ENCODE measurements at regions not wholly inside any gene's neighbourhood (a gene's known extent, or its start where the extent isn't known, plus 50 kb on each side); places are given as distances from the start of the nearest gene placed in this dataset.

DNA sequence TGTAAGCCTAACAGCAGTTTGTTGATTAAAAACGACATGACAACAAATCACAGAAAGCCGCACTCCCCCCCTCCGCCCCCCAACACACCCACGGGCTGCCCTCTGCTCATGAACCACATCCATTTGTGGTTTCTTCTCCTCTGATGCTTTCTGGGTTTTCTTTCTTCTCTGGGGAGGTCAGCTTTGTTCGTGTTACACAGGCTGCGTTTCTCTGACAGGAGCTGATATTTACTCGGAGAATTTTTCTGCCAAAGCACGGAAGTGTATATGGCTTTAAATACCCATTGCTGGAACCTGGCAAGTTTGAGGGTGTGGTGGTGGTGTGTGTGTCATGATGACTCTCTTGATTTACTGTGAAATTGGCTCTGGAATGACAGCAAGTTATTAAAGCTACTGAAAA, 883.7 kb upstream of the TMEM132C start:
- POLR2A ChIA-PET (ENCODE audit: low non-redundant PET) = no interaction called here

DNA sequence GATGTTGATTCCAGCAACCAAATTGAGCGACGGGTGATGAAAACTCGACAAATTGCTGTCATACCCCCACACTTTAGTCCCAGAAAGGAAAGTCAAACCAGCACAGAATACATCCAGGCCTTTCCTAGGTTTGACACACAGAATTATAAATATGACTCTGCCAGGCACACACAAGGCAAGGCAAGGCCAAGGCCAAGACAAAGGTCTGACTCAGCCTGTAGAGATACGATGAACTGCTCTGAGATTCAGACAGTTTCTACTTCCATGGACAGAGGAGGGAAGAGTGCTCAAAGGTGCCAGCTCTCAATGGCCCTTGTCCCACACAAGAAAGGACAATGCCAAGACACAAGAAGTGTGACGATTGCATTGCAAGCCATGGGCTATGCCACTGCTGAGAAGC, 880.2 kb upstream of the TMEM132C start:
- TF ChIP-seq CTCF (conservative IDR thresholded peaks at IDR 0.05; ENCODE audit: low read depth) = no peak
- no peak overlapping the region for H3K27ac ChIP-seq
- DNase-seq (ENCODE audit: low spot score) = no peak
- CTCF ChIA-PET = interaction anchor here (0.6 kb wide), 1 partner anchor 94 kb away, joined by 3 read pairs; no protein-coding TSS in a partner anchor
- POLR2A ChIA-PET (ENCODE audit: low non-redundant PET) = no interaction called here

More for the DNA sequence above, 883.7 kb upstream of the TMEM132C start:
- no peak for TF ChIP-seq CTCF (conservative IDR thresholded peaks at IDR 0.05; ENCODE audit: low read depth)
- H3K27ac ChIP-seq = no peak overlapping the region
- CTCF ChIA-PET = interaction anchor here (0.6 kb wide), 2 partner anchors 457 to 1064 kb away, joined by 3 to 4 read pairs; no protein-coding TSS in a partner anchor
- DNase-seq (ENCODE audit: low spot score) = peak; percentile 43

DNA sequence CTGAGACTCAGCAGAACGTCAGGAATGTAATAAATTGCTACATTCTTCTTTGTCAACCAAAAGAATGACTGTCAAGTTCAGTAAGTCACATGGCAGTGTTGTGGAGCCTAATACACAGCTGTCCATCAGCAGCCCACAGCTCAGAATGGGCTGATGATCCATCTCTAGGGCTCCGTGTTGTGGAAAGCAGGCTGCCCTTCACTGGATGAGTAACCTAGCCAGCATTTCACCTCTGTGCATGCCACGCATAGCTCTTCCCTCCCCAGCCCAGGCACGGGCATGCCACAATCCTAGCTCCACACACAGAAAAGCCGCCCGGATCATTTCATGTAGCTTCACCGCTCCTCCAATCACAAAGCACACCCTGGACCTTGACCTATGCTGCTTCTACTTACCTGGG, 878.0 kb upstream of the TMEM132C start:
- TF ChIP-seq CTCF (conservative IDR thresholded peaks at IDR 0.05; ENCODE audit: low read depth) = no peak
- DNase-seq (ENCODE audit: low spot score) = peak; percentile 73
- CTCF ChIA-PET = interaction anchor here (0.5 to 1.5 kb wide), 3 partner anchors 56 to 518 kb away, joined by 3 read pairs; no protein-coding TSS in a partner anchor
- no peak overlapping the region; the same call in 1 of the 2 replicates for H3K27ac ChIP-seq
- POLR2A ChIA-PET (ENCODE audit: low non-redundant PET) = no interaction called here

DNA sequence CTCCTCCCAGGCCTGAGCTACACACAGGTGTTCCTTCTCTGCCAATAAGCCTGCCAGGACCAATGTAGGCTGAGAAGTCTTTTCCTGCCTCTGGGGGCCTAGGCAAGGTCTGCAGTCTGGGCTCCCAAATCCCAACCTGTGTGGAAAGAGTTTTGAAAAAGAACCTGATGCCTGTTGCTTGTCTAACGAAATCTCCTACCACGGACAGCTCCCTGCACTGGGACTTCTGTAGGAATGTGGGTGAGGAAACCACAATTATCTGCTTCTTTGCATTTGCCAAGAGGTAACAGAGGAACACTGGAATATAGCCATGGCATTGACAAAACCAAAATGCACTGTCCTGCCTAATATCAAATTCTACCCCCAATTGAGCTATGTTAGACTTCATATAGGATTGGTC, 877.0 kb upstream of the TMEM132C start:
- peak; percentile 71 for DNase-seq (ENCODE audit: low spot score)

DNA sequence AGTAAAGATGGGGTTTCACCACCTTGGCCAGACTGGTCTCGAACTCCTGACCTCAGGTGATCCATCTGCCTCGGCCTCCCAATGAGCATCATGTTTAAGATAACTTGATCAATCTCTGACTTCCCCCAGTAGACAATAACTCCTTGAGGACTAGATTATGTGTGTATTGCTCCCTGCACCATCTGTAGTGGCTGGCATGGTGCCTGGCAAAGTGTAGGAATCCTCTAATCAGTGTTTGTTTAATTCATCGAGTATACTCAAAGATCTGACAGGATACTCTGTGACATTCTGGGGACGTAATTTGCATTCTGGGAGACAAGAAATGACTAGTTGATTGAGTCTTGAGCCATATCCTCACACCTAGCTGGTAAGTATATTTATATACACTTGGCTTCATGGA, 873.5 kb upstream of the TMEM132C start:
- no peak for TF ChIP-seq CTCF (conservative IDR thresholded peaks at IDR 0.05; ENCODE audit: low read depth)
- no peak overlapping the region for H3K27ac ChIP-seq
- DNase-seq (ENCODE audit: low spot score) = no peak
- CTCF ChIA-PET = no interaction called here
- POLR2A ChIA-PET (ENCODE audit: low non-redundant PET) = no interaction called here

More for the DNA sequence above, 877.0 kb upstream of the TMEM132C start:
- H3K27ac ChIP-seq = no peak overlapping the region
- CTCF ChIA-PET = interaction anchor here (0.6 to 1.5 kb wide), 3 partner anchors 9 to 476 kb away, joined by 3 to 6 read pairs (median 3); no protein-coding TSS in a partner anchor
- no peak for TF ChIP-seq CTCF (conservative IDR thresholded peaks at IDR 0.05; ENCODE audit: low read depth)
- POLR2A ChIA-PET (ENCODE audit: low non-redundant PET) = no interaction called here

GRCh38 chr12:127393896-127394295, 873.1 kb upstream of the TMEM132C start:
- TF ChIP-seq CTCF (conservative IDR thresholded peaks at IDR 0.05; ENCODE audit: low read depth) = no peak
- POLR2A ChIA-PET (ENCODE audit: low non-redundant PET) = no interaction called here
- DNase-seq (ENCODE audit: low spot score) = peak; percentile 84
- CTCF ChIA-PET = no interaction called here
- H3K27ac ChIP-seq = no peak overlapping the region

Measured in RWPE1 (cell line).